Panc1 (cell line): ENCODE measurements at regions not wholly inside any gene's neighbourhood (a gene's known extent, or its start where the extent isn't known, plus 50 kb on each side); places are given as distances from the start of the nearest gene placed in this dataset.

Experiments used
- ATAC-seq: fragments of 200-7000 bp; cut with Tn5 transposase; 2 replicates; pipeline ENCODE4 v1.9.1; 2020; ENCODE audit warnings: mild to moderate bottlenecking, moderate library complexity
- BruUV-seq: library from RNA; stranded (reverse); fragments of 400-500 nt; replicated peaks from 2 replicates; lab custom pipeline; 2021; lab: Mats Ljungman, UMichigan
- CTCF ChIA-PET: fragments of 300-600 bp; sonication (Branson Sonifier 250); formaldehyde crosslinking; loops from one replicate; lab custom pipeline; 2022; ENCODE audit warnings: antibody characterized with exemption; lab: Charles Lee
- POLR2A ChIA-PET: fragments of 300-600 bp; sonication (Branson Sonifier 250); formaldehyde crosslinking; loops from one replicate; lab custom pipeline; 2022; ENCODE audit warnings: antibody characterized with exemption; lab: Charles Lee
- DNase-seq: peaks from one replicate; pipeline ENCODE4 v3.0.0-alpha.2; 2010; ENCODE audit warnings: low read depth, low spot score
- H3K27ac ChIP-seq: 2 replicates; pipeline ENCODE4 v1.5.1; 2011; ENCODE audit warnings: mild to moderate bottlenecking, low read length, inconsistent platforms
- H3K27me3 ChIP-seq: fragments of 200-500 bp; sonication (Bioruptor generic); 2 replicates; pipeline ENCODE4 v1.6.0; 2014; ENCODE audit warnings: low read length, inconsistent platforms; ENCODE audit not compliant: control insufficient read depth, insufficient read depth
- H3K36me3 ChIP-seq: fragments of 200-500 bp; sonication (Bioruptor generic); 2 replicates; pipeline ENCODE4 v1.5.1; 2014; ENCODE audit warnings: inconsistent platforms, mild to moderate bottlenecking, low read length, moderate library complexity; ENCODE audit not compliant: control insufficient read depth, insufficient read depth
- H3K4me1 ChIP-seq: 2 replicates; pipeline ENCODE4 v1.5.1; 2011; ENCODE audit warnings: inconsistent platforms, mild to moderate bottlenecking, low read length, moderate library complexity; ENCODE audit not compliant: control insufficient read depth, insufficient read depth
- H3K4me3 ChIP-seq, 2 experiments: 2 replicates each; pipeline ENCODE4 v1.5.1; 2011 to 2012; ENCODE audit warnings: low read depth in 2 of 2, low read length in 2 of 2, mild to moderate bottlenecking in 2 of 2, inconsistent platforms in 1 of 2, moderate library complexity in 1 of 2
- H3K9me3 ChIP-seq: fragments of 200-500 bp; sonication (Bioruptor generic); 2 replicates; pipeline ENCODE4 v1.5.1; 2014; ENCODE audit warnings: low read depth, mild to moderate bottlenecking, inconsistent platforms, low read length, moderate library complexity; ENCODE audit not compliant: control insufficient read depth, insufficient read depth
- POLR2AphosphoS5 ChIP-seq: IDR thresholded peaks from 2 replicates; pipeline ENCODE4 v1.6.1; 2012; ENCODE audit warnings: mild to moderate bottlenecking, low read depth, low read length, moderate library complexity
- SIN3A ChIP-seq: IDR thresholded peaks from 2 replicates; pipeline ENCODE4 v1.6.1; 2012; ENCODE audit warnings: low read depth, mild to moderate bottlenecking, low read length, moderate library complexity, borderline replicate concordance; ENCODE audit not compliant: insufficient read depth
- TCF7L2 ChIP-seq: IDR thresholded peaks from 2 replicates; pipeline ENCODE4 v1.6.1; 2011; ENCODE audit warnings: mild to moderate bottlenecking, low read depth, low read length, inconsistent platforms
- in situ Hi-C: cut with HindIII; loops from 2 replicates; pipeline ENCODE4 v1.10.0; 2016; ENCODE audit warnings: low sequenced_read_pairs, low pct_unique_long_range_greater_than_20kb
- intact Hi-C: fragments of 100-400 bp; cut with micrococcal nuclease; formaldehyde crosslinking; loops from one replicate; pipeline ENCODE4 v1.10.0; 2022; ENCODE audit not compliant: unreplicated experiment
- TF ChIP-seq, protein P1 (sequence below), 2 experiments: IDR thresholded peaks; 2 replicates each; pipeline ENCODE4 v1.6.1; 2011 to 2012; ENCODE audit warnings: low read depth in 2 of 2, control low read depth in 1 of 2, low read length in 1 of 2, mild to moderate bottlenecking in 1 of 2, moderate library complexity in 1 of 2; ENCODE audit not compliant: insufficient read depth in 1 of 2
- TF ChIP-seq, protein P2 (sequence below): fragments of 450-650 bp; IDR thresholded peaks from 2 replicates; pipeline ENCODE4 v1.5.1; 2017; ENCODE audit warnings: mild to moderate bottlenecking

DNA sequence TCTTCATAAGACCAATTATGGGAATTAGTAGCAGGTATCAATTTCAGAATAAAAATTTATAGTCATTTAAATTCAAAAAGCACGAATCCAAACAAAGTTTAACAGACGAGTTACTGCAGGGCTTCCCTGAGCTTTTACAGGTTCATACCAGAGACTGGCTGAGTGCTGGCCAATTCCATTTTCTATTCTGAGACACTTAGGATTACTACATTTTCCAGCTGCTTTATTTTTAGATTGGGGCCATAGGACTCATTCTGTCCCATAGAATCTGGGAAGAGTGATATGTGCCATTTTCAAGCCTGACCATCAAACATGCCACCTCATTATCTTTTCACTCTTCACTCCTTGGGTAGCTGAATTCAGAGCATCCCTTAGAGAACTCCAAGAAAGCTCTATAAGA lies 410.7 kb downstream of the DNAH5 start:
- Histone ChIP-seq H3K27ac (no peak overlapping the region), H3K36me3 (no peaks in the 10 kb centered on the region), H3K27me3 (peaks cover 19% of the 10 kb centered on the region), H3K9me3 (no peaks in the 10 kb centered on the region), H3K4me3 (no peak overlapping the region), H3K4me1 (no peaks in the 10 kb centered on the region)
- no TSS peak for BruUV-seq
- DNase-seq (no peak), ATAC-seq (no peak)
- intact Hi-C loops, result no loop called here
- in situ Hi-C loops, result no loop called here
- ChIA-PET POLR2A (no interaction called here), CTCF (no interaction called here)
- TF ChIP-seq, protein P1, sequence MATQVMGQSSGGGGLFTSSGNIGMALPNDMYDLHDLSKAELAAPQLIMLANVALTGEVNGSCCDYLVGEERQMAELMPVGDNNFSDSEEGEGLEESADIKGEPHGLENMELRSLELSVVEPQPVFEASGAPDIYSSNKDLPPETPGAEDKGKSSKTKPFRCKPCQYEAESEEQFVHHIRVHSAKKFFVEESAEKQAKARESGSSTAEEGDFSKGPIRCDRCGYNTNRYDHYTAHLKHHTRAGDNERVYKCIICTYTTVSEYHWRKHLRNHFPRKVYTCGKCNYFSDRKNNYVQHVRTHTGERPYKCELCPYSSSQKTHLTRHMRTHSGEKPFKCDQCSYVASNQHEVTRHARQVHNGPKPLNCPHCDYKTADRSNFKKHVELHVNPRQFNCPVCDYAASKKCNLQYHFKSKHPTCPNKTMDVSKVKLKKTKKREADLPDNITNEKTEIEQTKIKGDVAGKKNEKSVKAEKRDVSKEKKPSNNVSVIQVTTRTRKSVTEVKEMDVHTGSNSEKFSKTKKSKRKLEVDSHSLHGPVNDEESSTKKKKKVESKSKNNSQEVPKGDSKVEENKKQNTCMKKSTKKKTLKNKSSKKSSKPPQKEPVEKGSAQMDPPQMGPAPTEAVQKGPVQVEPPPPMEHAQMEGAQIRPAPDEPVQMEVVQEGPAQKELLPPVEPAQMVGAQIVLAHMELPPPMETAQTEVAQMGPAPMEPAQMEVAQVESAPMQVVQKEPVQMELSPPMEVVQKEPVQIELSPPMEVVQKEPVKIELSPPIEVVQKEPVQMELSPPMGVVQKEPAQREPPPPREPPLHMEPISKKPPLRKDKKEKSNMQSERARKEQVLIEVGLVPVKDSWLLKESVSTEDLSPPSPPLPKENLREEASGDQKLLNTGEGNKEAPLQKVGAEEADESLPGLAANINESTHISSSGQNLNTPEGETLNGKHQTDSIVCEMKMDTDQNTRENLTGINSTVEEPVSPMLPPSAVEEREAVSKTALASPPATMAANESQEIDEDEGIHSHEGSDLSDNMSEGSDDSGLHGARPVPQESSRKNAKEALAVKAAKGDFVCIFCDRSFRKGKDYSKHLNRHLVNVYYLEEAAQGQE (IDR thresholded peaks at IDR 0.05; ENCODE audit: insufficient read depth in 1 of 2, low read depth in 2 of 2, low read length in 1 of 2), result no peak
- TF ChIP-seq TCF7L2, result no peak
- TF ChIP-seq SIN3A, result no peak

DNA sequence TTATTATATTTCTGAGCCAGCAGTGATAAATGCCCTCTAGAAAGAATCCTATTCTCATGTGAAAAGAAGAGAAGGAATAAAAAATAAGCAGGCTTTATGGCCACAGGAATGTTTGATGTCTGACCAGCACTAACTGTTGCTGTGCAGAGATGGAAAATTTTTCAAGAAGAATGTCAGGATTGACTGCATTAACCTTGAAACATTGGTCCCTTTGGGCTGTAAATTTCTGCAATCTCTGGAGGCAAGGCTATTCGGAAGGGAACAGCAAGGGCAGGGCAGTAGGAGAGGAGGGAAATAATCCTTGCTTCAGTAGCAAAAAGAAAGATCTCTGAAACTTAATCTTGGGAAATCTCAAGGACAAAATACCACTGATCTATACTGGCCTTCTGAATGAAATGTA lies 415.2 kb downstream of the DNAH5 start:
- no peak for ATAC-seq
- TF ChIP-seq, protein P2, sequence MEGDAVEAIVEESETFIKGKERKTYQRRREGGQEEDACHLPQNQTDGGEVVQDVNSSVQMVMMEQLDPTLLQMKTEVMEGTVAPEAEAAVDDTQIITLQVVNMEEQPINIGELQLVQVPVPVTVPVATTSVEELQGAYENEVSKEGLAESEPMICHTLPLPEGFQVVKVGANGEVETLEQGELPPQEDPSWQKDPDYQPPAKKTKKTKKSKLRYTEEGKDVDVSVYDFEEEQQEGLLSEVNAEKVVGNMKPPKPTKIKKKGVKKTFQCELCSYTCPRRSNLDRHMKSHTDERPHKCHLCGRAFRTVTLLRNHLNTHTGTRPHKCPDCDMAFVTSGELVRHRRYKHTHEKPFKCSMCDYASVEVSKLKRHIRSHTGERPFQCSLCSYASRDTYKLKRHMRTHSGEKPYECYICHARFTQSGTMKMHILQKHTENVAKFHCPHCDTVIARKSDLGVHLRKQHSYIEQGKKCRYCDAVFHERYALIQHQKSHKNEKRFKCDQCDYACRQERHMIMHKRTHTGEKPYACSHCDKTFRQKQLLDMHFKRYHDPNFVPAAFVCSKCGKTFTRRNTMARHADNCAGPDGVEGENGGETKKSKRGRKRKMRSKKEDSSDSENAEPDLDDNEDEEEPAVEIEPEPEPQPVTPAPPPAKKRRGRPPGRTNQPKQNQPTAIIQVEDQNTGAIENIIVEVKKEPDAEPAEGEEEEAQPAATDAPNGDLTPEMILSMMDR, result no peak
- TF ChIP-seq TCF7L2, result no peak
- no peak for TF ChIP-seq SIN3A
- TF ChIP-seq, protein P1 (IDR thresholded peaks at IDR 0.05; ENCODE audit: insufficient read depth in 1 of 2, low read depth in 2 of 2, low read length in 1 of 2), result no peak
- no peak for TF ChIP-seq POLR2AphosphoS5
- in situ Hi-C loops, result no loop called here

More for the DNA sequence above, 415.2 kb downstream of the DNAH5 start:
- ChIA-PET CTCF (no interaction called here), POLR2A (no interaction called here)
- Histone ChIP-seq H3K36me3 (no peaks in the 10 kb centered on the region), H3K9me3 (no peaks in the 10 kb centered on the region), H3K4me3 (no peak overlapping the region), H3K27me3 (peaks cover 23% of the 10 kb centered on the region), H3K4me1 (no peaks in the 10 kb centered on the region), H3K27ac (no peak overlapping the region)
- no peak for DNase-seq
- intact Hi-C loops, result no loop called here
- BruUV-seq, result no TSS peak
